ENCODE measurements at regions not wholly inside any gene's neighbourhood (a gene's known extent, or its start where the extent isn't known, plus 50 kb on each side); places are given as distances from the start of the nearest gene placed in this dataset.

DNA sequence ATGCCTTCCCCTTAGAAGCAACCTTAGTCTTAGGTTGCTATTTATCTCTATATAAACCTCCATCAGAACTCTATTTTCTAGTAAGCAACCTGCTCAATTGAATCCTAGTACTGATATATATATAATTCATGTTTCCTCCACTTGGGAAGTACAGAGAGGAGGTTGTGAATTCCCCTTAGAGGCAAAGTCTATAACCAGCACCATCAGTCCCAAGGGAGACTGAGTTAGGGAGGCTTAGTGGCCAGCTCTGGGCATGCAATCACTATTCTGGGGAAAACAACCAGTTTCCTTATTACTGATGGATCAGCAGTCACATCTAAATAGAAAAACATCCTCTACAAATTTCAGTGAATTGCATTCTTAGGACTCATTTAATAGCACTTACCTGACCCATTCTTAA, 489.1 kb downstream of the RMST start:
- POLR2A ChIA-PET: no interaction called here

DNA sequence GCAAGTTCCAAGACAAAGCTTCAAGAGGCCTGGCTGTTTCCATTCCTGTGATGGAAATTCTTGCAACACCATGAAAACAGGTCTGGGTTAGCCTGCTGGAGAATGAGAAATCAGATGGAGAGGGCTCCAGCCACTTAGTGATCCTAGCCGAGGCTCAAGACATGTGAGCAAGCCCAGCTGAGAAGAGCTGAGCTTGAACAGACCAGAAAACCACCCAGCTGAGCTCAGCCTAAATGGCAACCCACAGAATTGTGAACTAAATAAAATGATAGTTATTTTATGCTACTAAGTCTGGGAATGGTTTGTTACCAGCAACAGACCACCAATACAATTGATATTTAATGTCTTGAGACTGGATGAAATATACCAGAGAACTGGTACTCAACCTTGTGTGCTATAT, 494.5 kb downstream of the RMST start:
- no peak overlapping the region for H3K27ac ChIP-seq (ENCODE audit: low read depth in 2 of 2, low read length in 1 of 2)
- H3F3A ChIP-seq (replicated peaks; ENCODE audit: insufficient read depth): no peaks in the 10 kb centered on the region
- no peaks in the 10 kb centered on the region for H3K9me2 ChIP-seq
- H3K4me3 ChIP-seq (ENCODE audit: low read depth in 2 of 2, low read length in 1 of 2): no peak overlapping the region
- no peaks in the 10 kb centered on the region for H3K4me1 ChIP-seq (ENCODE audit: control insufficient read depth in 1 of 2, insufficient read depth in 2 of 2, low read depth in 1 of 2, low read length in 1 of 2)
- H3K79me2 ChIP-seq (ENCODE audit: insufficient read depth): no peaks in the 10 kb centered on the region
- WGBS (ENCODE audit: low lambda C conversion rate): 0% methylated on average over 1 of the region's 1 CpG
- no peak overlapping the region for H3K9ac ChIP-seq
- H2AFZ ChIP-seq (ENCODE audit: low read depth): no peak overlapping the region
- ChIA-PET POLR2A (no interaction called here), CTCF (no interaction called here)
- TF ChIP-seq, protein P1, sequence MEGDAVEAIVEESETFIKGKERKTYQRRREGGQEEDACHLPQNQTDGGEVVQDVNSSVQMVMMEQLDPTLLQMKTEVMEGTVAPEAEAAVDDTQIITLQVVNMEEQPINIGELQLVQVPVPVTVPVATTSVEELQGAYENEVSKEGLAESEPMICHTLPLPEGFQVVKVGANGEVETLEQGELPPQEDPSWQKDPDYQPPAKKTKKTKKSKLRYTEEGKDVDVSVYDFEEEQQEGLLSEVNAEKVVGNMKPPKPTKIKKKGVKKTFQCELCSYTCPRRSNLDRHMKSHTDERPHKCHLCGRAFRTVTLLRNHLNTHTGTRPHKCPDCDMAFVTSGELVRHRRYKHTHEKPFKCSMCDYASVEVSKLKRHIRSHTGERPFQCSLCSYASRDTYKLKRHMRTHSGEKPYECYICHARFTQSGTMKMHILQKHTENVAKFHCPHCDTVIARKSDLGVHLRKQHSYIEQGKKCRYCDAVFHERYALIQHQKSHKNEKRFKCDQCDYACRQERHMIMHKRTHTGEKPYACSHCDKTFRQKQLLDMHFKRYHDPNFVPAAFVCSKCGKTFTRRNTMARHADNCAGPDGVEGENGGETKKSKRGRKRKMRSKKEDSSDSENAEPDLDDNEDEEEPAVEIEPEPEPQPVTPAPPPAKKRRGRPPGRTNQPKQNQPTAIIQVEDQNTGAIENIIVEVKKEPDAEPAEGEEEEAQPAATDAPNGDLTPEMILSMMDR (IDR thresholded peaks at IDR 0.05): no peak
- TF ChIP-seq RXRA (IDR thresholded peaks at IDR 0.05; ENCODE audit: borderline replicate concordance, low read depth) (no peak), FOXM1 (IDR thresholded peaks at IDR 0.05; ENCODE audit: low read depth) (no peak), CHD2 (IDR thresholded peaks at IDR 0.05; ENCODE audit: low read length, partially characterized antibody) (no peak), FOSL2 (IDR thresholded peaks at IDR 0.05; ENCODE audit: borderline replicate concordance, low read depth) (no peak)
- TF ChIP-seq, protein P2, sequence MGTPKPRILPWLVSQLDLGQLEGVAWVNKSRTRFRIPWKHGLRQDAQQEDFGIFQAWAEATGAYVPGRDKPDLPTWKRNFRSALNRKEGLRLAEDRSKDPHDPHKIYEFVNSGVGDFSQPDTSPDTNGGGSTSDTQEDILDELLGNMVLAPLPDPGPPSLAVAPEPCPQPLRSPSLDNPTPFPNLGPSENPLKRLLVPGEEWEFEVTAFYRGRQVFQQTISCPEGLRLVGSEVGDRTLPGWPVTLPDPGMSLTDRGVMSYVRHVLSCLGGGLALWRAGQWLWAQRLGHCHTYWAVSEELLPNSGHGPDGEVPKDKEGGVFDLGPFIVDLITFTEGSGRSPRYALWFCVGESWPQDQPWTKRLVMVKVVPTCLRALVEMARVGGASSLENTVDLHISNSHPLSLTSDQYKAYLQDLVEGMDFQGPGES (IDR thresholded peaks at IDR 0.05; ENCODE audit: low read depth, low read length): no peak
- H3K4me2 ChIP-seq: no peak overlapping the region
- no peaks in the 10 kb centered on the region for H3K27me3 ChIP-seq (ENCODE audit: insufficient read depth)
- H3K9me3 ChIP-seq: no peaks in the 10 kb centered on the region; the same call in 1 of the 2 replicates
- H4K20me1 ChIP-seq (ENCODE audit: insufficient read depth): no peaks in the 10 kb centered on the region
- H3K36me3 ChIP-seq (replicated peaks in 1 of 2; ENCODE audit: control insufficient read depth in 1 of 2, insufficient read depth in 2 of 2, low read length in 1 of 2): no peaks in the 10 kb centered on the region
- DNase-seq: no peak

More for the DNA sequence above, 489.1 kb downstream of the RMST start:
- no peaks in the 10 kb centered on the region for H3K36me3 ChIP-seq (replicated peaks in 1 of 2; ENCODE audit: control insufficient read depth in 1 of 2, insufficient read depth in 2 of 2, low read length in 1 of 2)
- H3K9ac ChIP-seq: no peak overlapping the region
- H3K4me2 ChIP-seq: no peak overlapping the region
- H4K20me1 ChIP-seq (ENCODE audit: insufficient read depth): no peaks in the 10 kb centered on the region
- H3K4me1 ChIP-seq (ENCODE audit: control insufficient read depth in 1 of 2, insufficient read depth in 2 of 2, low read depth in 1 of 2, low read length in 1 of 2): no peaks in the 10 kb centered on the region
- DNase-seq: no peak
- no peaks in the 10 kb centered on the region for H3K27me3 ChIP-seq (ENCODE audit: insufficient read depth)
- H3K27ac ChIP-seq (ENCODE audit: low read depth in 2 of 2, low read length in 1 of 2): no peak overlapping the region
- no peak overlapping the region for H2AFZ ChIP-seq (ENCODE audit: low read depth)
- no peaks in the 10 kb centered on the region for H3K79me2 ChIP-seq (ENCODE audit: insufficient read depth)
- TF ChIP-seq FOXJ3 (CRISPR knock-in tag; IDR thresholded peaks at IDR 0.05) (no peak), POLR2AphosphoS5 (IDR thresholded peaks at IDR 0.05; ENCODE audit: low read depth, low read length) (no peak), TEAD4 (IDR thresholded peaks at IDR 0.05; ENCODE audit: borderline replicate concordance, insufficient read depth) (no peak), RFX5 (IDR thresholded peaks at IDR 0.05; ENCODE audit: low read length) (no peak), FOXM1 (IDR thresholded peaks at IDR 0.05; ENCODE audit: low read depth) (no peak), GABPA (IDR thresholded peaks at IDR 0.05; ENCODE audit: low read depth) (no peak), MXI1 (IDR thresholded peaks at IDR 0.05; ENCODE audit: low read depth, low read length) (no peak), MEF2A (IDR thresholded peaks at IDR 0.05; ENCODE audit: borderline replicate concordance, low read depth) (no peak), GATA2 (CRISPR knock-in tag; IDR thresholded peaks at IDR 0.05) (no peak), NRF1 (IDR thresholded peaks at IDR 0.05; ENCODE audit: low read depth, low read length) (no peak)
- TF ChIP-seq, protein P3, sequence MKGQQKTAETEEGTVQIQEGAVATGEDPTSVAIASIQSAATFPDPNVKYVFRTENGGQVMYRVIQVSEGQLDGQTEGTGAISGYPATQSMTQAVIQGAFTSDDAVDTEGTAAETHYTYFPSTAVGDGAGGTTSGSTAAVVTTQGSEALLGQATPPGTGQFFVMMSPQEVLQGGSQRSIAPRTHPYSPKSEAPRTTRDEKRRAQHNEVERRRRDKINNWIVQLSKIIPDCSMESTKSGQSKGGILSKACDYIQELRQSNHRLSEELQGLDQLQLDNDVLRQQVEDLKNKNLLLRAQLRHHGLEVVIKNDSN (IDR thresholded peaks at IDR 0.05; ENCODE audit: borderline replicate concordance, low read depth): no peak
- TF ChIP-seq, protein P1 (IDR thresholded peaks at IDR 0.05): no peak
- TF ChIP-seq, protein P4, sequence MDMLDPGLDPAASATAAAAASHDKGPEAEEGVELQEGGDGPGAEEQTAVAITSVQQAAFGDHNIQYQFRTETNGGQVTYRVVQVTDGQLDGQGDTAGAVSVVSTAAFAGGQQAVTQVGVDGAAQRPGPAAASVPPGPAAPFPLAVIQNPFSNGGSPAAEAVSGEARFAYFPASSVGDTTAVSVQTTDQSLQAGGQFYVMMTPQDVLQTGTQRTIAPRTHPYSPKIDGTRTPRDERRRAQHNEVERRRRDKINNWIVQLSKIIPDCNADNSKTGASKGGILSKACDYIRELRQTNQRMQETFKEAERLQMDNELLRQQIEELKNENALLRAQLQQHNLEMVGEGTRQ (IDR thresholded peaks at IDR 0.05; ENCODE audit: borderline replicate concordance, low read depth, low read length): no peak
- TF ChIP-seq, protein P5, sequence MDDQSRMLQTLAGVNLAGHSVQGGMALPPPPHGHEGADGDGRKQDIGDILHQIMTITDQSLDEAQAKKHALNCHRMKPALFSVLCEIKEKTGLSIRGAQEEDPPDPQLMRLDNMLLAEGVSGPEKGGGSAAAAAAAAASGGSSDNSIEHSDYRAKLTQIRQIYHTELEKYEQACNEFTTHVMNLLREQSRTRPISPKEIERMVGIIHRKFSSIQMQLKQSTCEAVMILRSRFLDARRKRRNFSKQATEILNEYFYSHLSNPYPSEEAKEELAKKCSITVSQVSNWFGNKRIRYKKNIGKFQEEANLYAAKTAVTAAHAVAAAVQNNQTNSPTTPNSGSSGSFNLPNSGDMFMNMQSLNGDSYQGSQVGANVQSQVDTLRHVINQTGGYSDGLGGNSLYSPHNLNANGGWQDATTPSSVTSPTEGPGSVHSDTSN (IDR thresholded peaks at IDR 0.05): no peak
- TF ChIP-seq, protein P6, sequence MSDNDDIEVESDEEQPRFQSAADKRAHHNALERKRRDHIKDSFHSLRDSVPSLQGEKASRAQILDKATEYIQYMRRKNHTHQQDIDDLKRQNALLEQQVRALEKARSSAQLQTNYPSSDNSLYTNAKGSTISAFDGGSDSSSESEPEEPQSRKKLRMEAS (IDR thresholded peaks at IDR 0.05; ENCODE audit: low read depth): no peak
- no peaks in the 10 kb centered on the region for H3F3A ChIP-seq (replicated peaks; ENCODE audit: insufficient read depth)
- H3K9me2 ChIP-seq: no peaks in the 10 kb centered on the region
- CTCF ChIA-PET: interaction anchor here (2.1 kb wide), 1 partner anchor 9 kb away, joined by 10 read pairs; no protein-coding TSS in a partner anchor
- no peak overlapping the region for H3K4me3 ChIP-seq (ENCODE audit: low read depth in 2 of 2, low read length in 1 of 2)
- no peaks in the 10 kb centered on the region; the same call in 1 of the 2 replicates for H3K9me3 ChIP-seq

Measured in SK-N-SH (cell line).